SK-N-SH treated with all-trans-retinoic acid at 6 μM for 48 hours (cell line): ENCODE measurements at regions not wholly inside any gene's neighbourhood (a gene's known extent, or its start where the extent isn't known, plus 50 kb on each side); places are given as distances from the start of the nearest gene placed in this dataset.

Experiments
- ATAC-seq: fragments of 200-7000 bp; cut with Tn5 transposase; 3 replicates; pipeline ENCODE4 v1.9.1; 2020; ENCODE audit warnings: mild to moderate bottlenecking, moderate library complexity
- ARNTL ChIP-seq: fragments of 450-650 bp; formaldehyde crosslinking; IDR thresholded peaks from 2 replicates; pipeline ENCODE4 v1.5.0; 2020; ENCODE audit warnings: low read depth, mild to moderate bottlenecking, moderate library complexity, borderline replicate concordance
- BACH2 ChIP-seq: fragments of 250-450 bp; sonication (Bioruptor Pico); IDR thresholded peaks from 2 replicates; pipeline ENCODE4 v1.9.0; 2021; ENCODE audit warnings: mild to moderate bottlenecking, borderline replicate concordance
- CSDC2 ChIP-seq: fragments of 250-450 bp; sonication (Bioruptor Pico); IDR thresholded peaks from 2 replicates; pipeline ENCODE4 v1.5.0; 2020; ENCODE audit warnings: mild to moderate bottlenecking, moderate library complexity
- ESRRG ChIP-seq: fragments of 250-450 bp; sonication (Bioruptor Pico); IDR thresholded peaks from 2 replicates; pipeline ENCODE4 v1.6.1; 2021; ENCODE audit warnings: mild to moderate bottlenecking
- GLIS3 ChIP-seq: fragments of 250-450 bp; sonication (Bioruptor Pico); IDR thresholded peaks from 2 replicates; pipeline ENCODE4 v1.5.0; 2020; ENCODE audit warnings: mild to moderate bottlenecking, moderate library complexity
- ISL1 ChIP-seq: fragments of 250-450 bp; sonication (Bioruptor Pico); IDR thresholded peaks from 2 replicates; pipeline ENCODE4 v2.1.2; 2022; ENCODE audit warnings: mild to moderate bottlenecking, moderate library complexity
- OSR1 ChIP-seq: fragments of 250-450 bp; sonication (Bioruptor Pico); IDR thresholded peaks from 2 replicates; pipeline ENCODE4 v1.8.0; 2022; ENCODE audit warnings: moderate library complexity, mild to moderate bottlenecking, inconsistent platforms
- PPARA ChIP-seq: fragments of 250-450 bp; sonication (Bioruptor Pico); IDR thresholded peaks from 2 replicates; pipeline ENCODE4 v1.5.0; 2020; ENCODE audit warnings: mild to moderate bottlenecking, borderline replicate concordance
- RARB ChIP-seq: fragments of 250-450 bp; sonication (Bioruptor Pico); IDR thresholded peaks from 2 replicates; pipeline ENCODE4 v1.8.0; 2021; ENCODE audit warnings: mild to moderate bottlenecking, moderate library complexity
- SNAI2 ChIP-seq: fragments of 250-450 bp; sonication (Bioruptor Pico); IDR thresholded peaks from 2 replicates; pipeline ENCODE4 v1.5.0; 2020; ENCODE audit warnings: mild to moderate bottlenecking, moderate library complexity
- TCF4 ChIP-seq: fragments of 250-450 bp; sonication (Bioruptor Pico); IDR thresholded peaks from 2 replicates; pipeline ENCODE4 v1.8.0; 2021; ENCODE audit warnings: mild to moderate bottlenecking, moderate library complexity, borderline replicate concordance
- TOX ChIP-seq: fragments of 250-450 bp; sonication (Bioruptor Pico); IDR thresholded peaks from 2 replicates; pipeline ENCODE4 v1.8.0; 2021; ENCODE audit warnings: mild to moderate bottlenecking, moderate library complexity, borderline replicate concordance
- ZC3H10 ChIP-seq: fragments of 250-450 bp; sonication (Bioruptor Pico); IDR thresholded peaks from 2 replicates; pipeline ENCODE4 v1.5.1; 2021; ENCODE audit warnings: mild to moderate bottlenecking, moderate library complexity
- ZFP3 ChIP-seq: fragments of 250-450 bp; sonication (Bioruptor Pico); IDR thresholded peaks from 2 replicates; pipeline ENCODE4 v1.5.0; 2020; ENCODE audit warnings: mild to moderate bottlenecking, moderate library complexity
- ZNF565 ChIP-seq: fragments of 450-650 bp; formaldehyde crosslinking; conservative IDR thresholded peaks from 2 replicates; pipeline ENCODE4 v1.5.0; 2020; ENCODE audit warnings: low read depth, mild to moderate bottlenecking, moderate library complexity
- ZNF70 ChIP-seq: fragments of 450-650 bp; formaldehyde crosslinking; IDR thresholded peaks from 2 replicates; pipeline ENCODE4 v1.5.0; 2020; ENCODE audit warnings: mild to moderate bottlenecking, moderate library complexity
- ZNF8 ChIP-seq: fragments of 450-650 bp; formaldehyde crosslinking; IDR thresholded peaks from 2 replicates; pipeline ENCODE4 v1.5.0; 2020; ENCODE audit warnings: mild to moderate bottlenecking, moderate library complexity
- TF ChIP-seq, protein P1 (sequence below): fragments of 250-450 bp; sonication (Bioruptor Pico); IDR thresholded peaks from 2 replicates; pipeline ENCODE4 v1.5.1; 2021; ENCODE audit warnings: mild to moderate bottlenecking, moderate library complexity
- TF ChIP-seq, protein P2 (sequence below): fragments of 250-450 bp; sonication (Bioruptor Pico); IDR thresholded peaks from 2 replicates; pipeline ENCODE4 v1.8.0; 2020; ENCODE audit warnings: mild to moderate bottlenecking, moderate library complexity, borderline replicate concordance
- TF ChIP-seq, protein P3 (sequence below): fragments of 250-450 bp; sonication (Bioruptor Pico); IDR thresholded peaks from 2 replicates; pipeline ENCODE4 v1.8.0; 2021; ENCODE audit warnings: low read depth, mild to moderate bottlenecking, moderate library complexity, borderline replicate concordance
- TF ChIP-seq, protein P4 (sequence below): fragments of 250-450 bp; sonication (Bioruptor Pico); IDR thresholded peaks from 2 replicates; pipeline ENCODE4 v1.5.1; 2020; ENCODE audit warnings: low read depth, mild to moderate bottlenecking, moderate library complexity
- TF ChIP-seq, protein P5 (sequence below): fragments of 250-450 bp; sonication (Bioruptor Pico); IDR thresholded peaks from 2 replicates; pipeline ENCODE4 v1.5.0; 2020; ENCODE audit warnings: mild to moderate bottlenecking, moderate library complexity

DNA sequence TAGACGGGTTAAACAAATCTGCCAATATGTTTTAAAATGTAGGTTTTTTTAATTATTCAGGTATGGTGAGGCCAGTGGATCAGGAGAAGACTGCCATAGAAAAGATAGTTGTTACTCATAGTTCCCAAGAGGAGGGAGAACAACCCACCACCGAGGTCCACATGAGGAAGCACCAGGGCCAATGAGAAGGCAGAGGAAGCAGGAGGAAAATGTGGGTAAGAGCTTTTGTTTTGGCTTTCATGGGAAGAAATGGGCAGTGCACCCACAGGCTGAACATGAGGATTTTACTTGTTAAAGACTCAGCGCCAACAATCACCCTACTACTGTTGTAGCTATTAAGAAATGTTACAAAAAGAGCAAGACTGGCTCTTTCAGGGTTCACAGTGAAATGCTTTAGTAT, 191.8 kb upstream of the HNMT start:
- no peak for ATAC-seq
- TF ChIP-seq, protein P1, sequence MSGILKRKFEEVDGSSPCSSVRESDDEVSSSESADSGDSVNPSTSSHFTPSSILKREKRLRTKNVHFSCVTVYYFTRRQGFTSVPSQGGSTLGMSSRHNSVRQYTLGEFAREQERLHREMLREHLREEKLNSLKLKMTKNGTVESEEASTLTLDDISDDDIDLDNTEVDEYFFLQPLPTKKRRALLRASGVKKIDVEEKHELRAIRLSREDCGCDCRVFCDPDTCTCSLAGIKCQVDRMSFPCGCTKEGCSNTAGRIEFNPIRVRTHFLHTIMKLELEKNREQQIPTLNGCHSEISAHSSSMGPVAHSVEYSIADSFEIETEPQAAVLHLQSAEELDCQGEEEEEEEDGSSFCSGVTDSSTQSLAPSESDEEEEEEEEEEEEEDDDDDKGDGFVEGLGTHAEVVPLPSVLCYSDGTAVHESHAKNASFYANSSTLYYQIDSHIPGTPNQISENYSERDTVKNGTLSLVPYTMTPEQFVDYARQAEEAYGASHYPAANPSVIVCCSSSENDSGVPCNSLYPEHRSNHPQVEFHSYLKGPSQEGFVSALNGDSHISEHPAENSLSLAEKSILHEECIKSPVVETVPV (CRISPR knock-in tag): no peak
- TF ChIP-seq RARB (CRISPR knock-in tag) (no peak), TCF4 (CRISPR knock-in tag) (no peak)
- TF ChIP-seq, all 23 proteins: peak for 0

DNA sequence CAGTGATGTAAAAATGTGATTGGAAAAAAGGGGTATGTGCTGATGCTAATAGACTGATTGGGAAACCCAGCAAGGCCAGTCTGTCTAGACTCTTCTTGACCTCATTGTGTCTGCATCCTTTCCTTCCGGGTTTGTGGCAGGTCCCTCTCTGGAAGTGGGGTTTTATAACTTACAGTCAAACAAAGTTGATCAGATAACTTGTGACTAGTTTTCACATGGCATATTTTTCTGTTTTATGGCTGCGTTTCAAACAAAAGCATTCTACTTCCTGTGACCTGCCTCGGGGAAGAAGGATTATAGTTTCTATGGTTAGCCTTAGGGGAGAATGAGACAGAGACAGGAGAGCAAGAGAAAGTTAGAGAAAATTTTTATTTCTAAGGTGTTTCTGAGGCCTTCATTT, 188.7 kb upstream of the HNMT start:
- ATAC-seq: no peak
- TF ChIP-seq ISL1 (no peak), ZNF8 (no peak), TOX (CRISPR knock-in tag) (no peak), GLIS3 (CRISPR knock-in tag) (no peak), ZC3H10 (CRISPR knock-in tag) (no peak), ZFP3 (CRISPR knock-in tag) (no peak), OSR1 (CRISPR knock-in tag) (no peak), BACH2 (no peak), ESRRG (CRISPR knock-in tag) (no peak)
- TF ChIP-seq, protein P2, sequence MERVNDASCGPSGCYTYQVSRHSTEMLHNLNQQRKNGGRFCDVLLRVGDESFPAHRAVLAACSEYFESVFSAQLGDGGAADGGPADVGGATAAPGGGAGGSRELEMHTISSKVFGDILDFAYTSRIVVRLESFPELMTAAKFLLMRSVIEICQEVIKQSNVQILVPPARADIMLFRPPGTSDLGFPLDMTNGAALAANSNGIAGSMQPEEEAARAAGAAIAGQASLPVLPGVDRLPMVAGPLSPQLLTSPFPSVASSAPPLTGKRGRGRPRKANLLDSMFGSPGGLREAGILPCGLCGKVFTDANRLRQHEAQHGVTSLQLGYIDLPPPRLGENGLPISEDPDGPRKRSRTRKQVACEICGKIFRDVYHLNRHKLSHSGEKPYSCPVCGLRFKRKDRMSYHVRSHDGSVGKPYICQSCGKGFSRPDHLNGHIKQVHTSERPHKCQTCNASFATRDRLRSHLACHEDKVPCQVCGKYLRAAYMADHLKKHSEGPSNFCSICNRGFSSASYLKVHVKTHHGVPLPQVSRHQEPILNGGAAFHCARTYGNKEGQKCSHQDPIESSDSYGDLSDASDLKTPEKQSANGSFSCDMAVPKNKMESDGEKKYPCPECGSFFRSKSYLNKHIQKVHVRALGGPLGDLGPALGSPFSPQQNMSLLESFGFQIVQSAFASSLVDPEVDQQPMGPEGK (CRISPR knock-in tag): no peak

DNA sequence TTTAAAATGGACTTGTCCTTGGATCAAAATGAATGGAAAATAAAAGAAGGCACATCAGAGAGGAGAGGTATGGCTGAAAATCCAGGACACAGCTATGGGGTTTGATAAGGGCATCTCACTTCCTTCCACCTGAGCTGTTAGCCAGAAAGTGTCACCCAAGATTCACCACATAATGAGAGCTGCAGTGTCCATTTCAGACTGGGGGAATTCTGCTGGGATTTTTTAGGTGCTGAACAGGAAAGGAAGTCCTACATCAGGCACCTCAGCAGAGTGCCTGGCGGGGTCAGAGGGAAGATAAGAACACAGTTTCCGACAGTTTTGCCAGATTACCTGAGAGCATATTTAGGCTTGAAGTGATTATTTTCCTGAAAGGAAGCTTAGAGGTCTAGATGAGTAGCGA, 187.6 kb upstream of the HNMT start:
- no peak for ATAC-seq
- TF ChIP-seq ZNF70 (CRISPR knock-in tag) (no peak), ARNTL (CRISPR knock-in tag) (no peak), ZFP3 (CRISPR knock-in tag) (no peak), ZNF565 (CRISPR knock-in tag) (no peak)
- TF ChIP-seq, protein P3, sequence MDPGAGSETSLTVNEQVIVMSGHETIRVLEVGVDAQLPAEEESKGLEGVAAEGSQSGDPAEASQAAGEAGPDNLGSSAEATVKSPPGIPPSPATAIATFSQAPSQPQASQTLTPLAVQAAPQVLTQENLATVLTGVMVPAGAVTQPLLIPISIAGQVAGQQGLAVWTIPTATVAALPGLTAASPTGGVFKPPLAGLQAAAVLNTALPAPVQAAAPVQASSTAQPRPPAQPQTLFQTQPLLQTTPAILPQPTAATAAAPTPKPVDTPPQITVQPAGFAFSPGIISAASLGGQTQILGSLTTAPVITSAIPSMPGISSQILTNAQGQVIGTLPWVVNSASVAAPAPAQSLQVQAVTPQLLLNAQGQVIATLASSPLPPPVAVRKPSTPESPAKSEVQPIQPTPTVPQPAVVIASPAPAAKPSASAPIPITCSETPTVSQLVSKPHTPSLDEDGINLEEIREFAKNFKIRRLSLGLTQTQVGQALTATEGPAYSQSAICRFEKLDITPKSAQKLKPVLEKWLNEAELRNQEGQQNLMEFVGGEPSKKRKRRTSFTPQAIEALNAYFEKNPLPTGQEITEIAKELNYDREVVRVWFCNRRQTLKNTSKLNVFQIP (CRISPR knock-in tag): no peak
- TF ChIP-seq, protein P4, sequence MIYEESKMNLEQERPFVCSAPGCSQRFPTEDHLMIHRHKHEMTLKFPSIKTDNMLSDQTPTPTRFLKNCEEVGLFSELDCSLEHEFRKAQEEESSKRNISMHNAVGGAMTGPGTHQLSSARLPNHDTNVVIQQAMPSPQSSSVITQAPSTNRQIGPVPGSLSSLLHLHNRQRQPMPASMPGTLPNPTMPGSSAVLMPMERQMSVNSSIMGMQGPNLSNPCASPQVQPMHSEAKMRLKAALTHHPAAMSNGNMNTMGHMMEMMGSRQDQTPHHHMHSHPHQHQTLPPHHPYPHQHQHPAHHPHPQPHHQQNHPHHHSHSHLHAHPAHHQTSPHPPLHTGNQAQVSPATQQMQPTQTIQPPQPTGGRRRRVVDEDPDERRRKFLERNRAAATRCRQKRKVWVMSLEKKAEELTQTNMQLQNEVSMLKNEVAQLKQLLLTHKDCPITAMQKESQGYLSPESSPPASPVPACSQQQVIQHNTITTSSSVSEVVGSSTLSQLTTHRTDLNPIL (CRISPR knock-in tag): no peak

DNA sequence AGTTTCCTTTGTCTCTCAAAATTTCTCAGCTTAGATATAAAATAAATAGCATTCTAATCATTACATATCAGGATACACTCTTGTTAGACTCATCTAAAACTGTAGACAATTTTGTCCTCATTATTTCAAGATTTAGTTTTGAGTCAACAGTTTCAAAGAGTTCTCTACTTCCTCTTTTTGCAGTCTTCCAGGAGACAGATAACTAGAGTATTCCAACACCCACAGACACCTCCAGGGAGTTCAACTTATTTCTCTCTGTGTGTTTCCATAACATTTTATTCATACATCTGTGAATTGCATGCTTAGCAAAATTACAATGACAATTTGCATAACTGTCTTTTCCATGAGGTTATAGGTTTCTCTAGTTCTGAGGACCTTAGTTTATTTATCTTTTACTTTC, 166.6 kb upstream of the HNMT start:
- ATAC-seq: no peak
- TF ChIP-seq PPARA (no peak), ARNTL (CRISPR knock-in tag) (no peak), ESRRG (CRISPR knock-in tag) (no peak), ZNF565 (CRISPR knock-in tag) (no peak), OSR1 (CRISPR knock-in tag) (no peak), ZNF70 (CRISPR knock-in tag) (no peak), TOX (CRISPR knock-in tag) (no peak), RARB (CRISPR knock-in tag) (no peak), TCF4 (CRISPR knock-in tag) (no peak), SNAI2 (no peak), ZFP3 (CRISPR knock-in tag) (no peak), ZC3H10 (CRISPR knock-in tag) (no peak), CSDC2 (CRISPR knock-in tag) (no peak), GLIS3 (CRISPR knock-in tag) (no peak)
- TF ChIP-seq, protein P5, sequence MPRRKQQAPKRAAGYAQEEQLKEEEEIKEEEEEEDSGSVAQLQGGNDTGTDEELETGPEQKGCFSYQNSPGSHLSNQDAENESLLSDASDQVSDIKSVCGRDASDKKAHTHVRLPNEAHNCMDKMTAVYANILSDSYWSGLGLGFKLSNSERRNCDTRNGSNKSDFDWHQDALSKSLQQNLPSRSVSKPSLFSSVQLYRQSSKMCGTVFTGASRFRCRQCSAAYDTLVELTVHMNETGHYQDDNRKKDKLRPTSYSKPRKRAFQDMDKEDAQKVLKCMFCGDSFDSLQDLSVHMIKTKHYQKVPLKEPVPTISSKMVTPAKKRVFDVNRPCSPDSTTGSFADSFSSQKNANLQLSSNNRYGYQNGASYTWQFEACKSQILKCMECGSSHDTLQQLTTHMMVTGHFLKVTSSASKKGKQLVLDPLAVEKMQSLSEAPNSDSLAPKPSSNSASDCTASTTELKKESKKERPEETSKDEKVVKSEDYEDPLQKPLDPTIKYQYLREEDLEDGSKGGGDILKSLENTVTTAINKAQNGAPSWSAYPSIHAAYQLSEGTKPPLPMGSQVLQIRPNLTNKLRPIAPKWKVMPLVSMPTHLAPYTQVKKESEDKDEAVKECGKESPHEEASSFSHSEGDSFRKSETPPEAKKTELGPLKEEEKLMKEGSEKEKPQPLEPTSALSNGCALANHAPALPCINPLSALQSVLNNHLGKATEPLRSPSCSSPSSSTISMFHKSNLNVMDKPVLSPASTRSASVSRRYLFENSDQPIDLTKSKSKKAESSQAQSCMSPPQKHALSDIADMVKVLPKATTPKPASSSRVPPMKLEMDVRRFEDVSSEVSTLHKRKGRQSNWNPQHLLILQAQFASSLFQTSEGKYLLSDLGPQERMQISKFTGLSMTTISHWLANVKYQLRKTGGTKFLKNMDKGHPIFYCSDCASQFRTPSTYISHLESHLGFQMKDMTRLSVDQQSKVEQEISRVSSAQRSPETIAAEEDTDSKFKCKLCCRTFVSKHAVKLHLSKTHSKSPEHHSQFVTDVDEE: no peak
- TF ChIP-seq, protein P3 (CRISPR knock-in tag): no peak
- TF ChIP-seq, protein P1 (CRISPR knock-in tag): no peak
